Panc1 (cell line): ENCODE measurements at regions not wholly inside any gene's neighbourhood (a gene's known extent, or its start where the extent isn't known, plus 50 kb on each side); places are given as distances from the start of the nearest gene placed in this dataset.

Source experiments
- CTCF ChIP-seq: fragments of 450-650 bp; IDR thresholded peaks from 2 replicates; pipeline ENCODE4 v1.5.1; 2017; ENCODE audit warnings: mild to moderate bottlenecking
- POLR2AphosphoS5 ChIP-seq: IDR thresholded peaks from 2 replicates; pipeline ENCODE4 v1.6.1; 2012; ENCODE audit warnings: mild to moderate bottlenecking, low read depth, low read length, moderate library complexity
- REST ChIP-seq, 2 experiments: IDR thresholded peaks; 2 replicates each; pipeline ENCODE4 v1.6.1; 2011 to 2012; ENCODE audit warnings: low read depth in 2 of 2, control low read depth in 1 of 2, low read length in 1 of 2, mild to moderate bottlenecking in 1 of 2, moderate library complexity in 1 of 2; ENCODE audit not compliant: insufficient read depth in 1 of 2
- SIN3A ChIP-seq: IDR thresholded peaks from 2 replicates; pipeline ENCODE4 v1.6.1; 2012; ENCODE audit warnings: low read depth, mild to moderate bottlenecking, low read length, moderate library complexity, borderline replicate concordance; ENCODE audit not compliant: insufficient read depth
- TCF7L2 ChIP-seq: IDR thresholded peaks from 2 replicates; pipeline ENCODE4 v1.6.1; 2011; ENCODE audit warnings: mild to moderate bottlenecking, low read depth, low read length, inconsistent platforms

- TF ChIP-seq CTCF (no peak), POLR2AphosphoS5 (no peak), SIN3A (no peak), REST (IDR thresholded peaks at IDR 0.05; ENCODE audit: insufficient read depth in 1 of 2, low read depth in 2 of 2, low read length in 1 of 2) (no peak), TCF7L2 (no peak)
Measured at GRCh38 chr14:23887536-23887935, 66.0 kb upstream of the DHRS4 start.
